DMS53 treated with DMSO at 0.1 percent for 48 hours (cell line): ENCODE measurements at regions not wholly inside any gene's neighbourhood (a gene's known extent, or its start where the extent isn't known, plus 50 kb on each side); places are given as distances from the start of the nearest gene placed in this dataset.

ENCODE experiments used
- DNase-seq: peaks from one replicate; lab custom pipeline; 2025; ENCODE audit not compliant: unreplicated experiment; lab: John Stamatoyannopoulos, UW

- peak; percentile 32 for DNase-seq
These were observed 55.4 kb upstream of the ESX1 start for GRCh38 chrX:104310090-104310489.

GRCh38 chrX:104309169-104309568 lies 54.4 kb upstream of the ESX1 start:
- DNase-seq: no peak

- DNase-seq: no peak
These were observed 52.6 kb upstream of the ESX1 start for GRCh38 chrX:104307341-104307740.

GRCh38 chrX:104306180-104306579 lies 51.4 kb upstream of the ESX1 start:
- DNase-seq: no peak
